ENCODE measurements at regions not wholly inside any gene's neighbourhood (a gene's known extent, or its start where the extent isn't known, plus 50 kb on each side); places are given as distances from the start of the nearest gene placed in this dataset.

DNA sequence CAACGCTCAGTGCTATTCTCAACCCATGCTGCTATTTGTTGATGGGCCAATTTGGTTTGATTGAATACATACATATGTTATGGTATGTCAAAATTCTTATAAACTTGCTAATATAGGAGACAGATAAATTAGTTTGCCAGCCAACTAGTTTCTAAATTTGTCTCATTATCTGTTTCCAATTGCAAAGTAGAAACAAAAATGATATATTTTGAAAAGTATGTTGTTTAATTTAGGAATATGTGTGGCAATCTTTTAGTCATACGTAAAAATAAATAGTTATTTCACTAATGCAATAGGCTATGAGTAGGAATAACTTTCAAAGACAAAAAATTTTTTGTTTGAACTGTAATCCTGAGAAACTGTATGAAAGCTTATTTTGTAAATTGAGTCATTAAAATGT, 210.6 kb upstream of the KCNJ16 start:
- no peak for TF ChIP-seq POLR2A (IDR thresholded peaks at IDR 0.05)
- TF ChIP-seq, protein P1, sequence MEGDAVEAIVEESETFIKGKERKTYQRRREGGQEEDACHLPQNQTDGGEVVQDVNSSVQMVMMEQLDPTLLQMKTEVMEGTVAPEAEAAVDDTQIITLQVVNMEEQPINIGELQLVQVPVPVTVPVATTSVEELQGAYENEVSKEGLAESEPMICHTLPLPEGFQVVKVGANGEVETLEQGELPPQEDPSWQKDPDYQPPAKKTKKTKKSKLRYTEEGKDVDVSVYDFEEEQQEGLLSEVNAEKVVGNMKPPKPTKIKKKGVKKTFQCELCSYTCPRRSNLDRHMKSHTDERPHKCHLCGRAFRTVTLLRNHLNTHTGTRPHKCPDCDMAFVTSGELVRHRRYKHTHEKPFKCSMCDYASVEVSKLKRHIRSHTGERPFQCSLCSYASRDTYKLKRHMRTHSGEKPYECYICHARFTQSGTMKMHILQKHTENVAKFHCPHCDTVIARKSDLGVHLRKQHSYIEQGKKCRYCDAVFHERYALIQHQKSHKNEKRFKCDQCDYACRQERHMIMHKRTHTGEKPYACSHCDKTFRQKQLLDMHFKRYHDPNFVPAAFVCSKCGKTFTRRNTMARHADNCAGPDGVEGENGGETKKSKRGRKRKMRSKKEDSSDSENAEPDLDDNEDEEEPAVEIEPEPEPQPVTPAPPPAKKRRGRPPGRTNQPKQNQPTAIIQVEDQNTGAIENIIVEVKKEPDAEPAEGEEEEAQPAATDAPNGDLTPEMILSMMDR (IDR thresholded peaks at IDR 0.05 in 8 of 11, conservative IDR thresholded peaks at IDR 0.05 in 3 of 11), result no peak
